Right renal pelvis (tissue), 4 donors: ENCODE measurements at regions not wholly inside any gene's neighbourhood (a gene's known extent, or its start where the extent isn't known, plus 50 kb on each side); places are given as distances from the start of the nearest gene placed in this dataset.
"Not testable (repeated sequence)": the region's sequence is repeated elsewhere in the genome, so short reads cannot be mapped to it uniquely, and the experiment has no call there.

Experiments
- DNase-seq, 4 donors: peaks; one replicate each; pipeline ENCODE4 v3.0.0-alpha.2; 2013; ENCODE audit warnings: low read depth in 4 of 4, low spot score in 3 of 4, missing footprints in 1 of 4

DNA sequence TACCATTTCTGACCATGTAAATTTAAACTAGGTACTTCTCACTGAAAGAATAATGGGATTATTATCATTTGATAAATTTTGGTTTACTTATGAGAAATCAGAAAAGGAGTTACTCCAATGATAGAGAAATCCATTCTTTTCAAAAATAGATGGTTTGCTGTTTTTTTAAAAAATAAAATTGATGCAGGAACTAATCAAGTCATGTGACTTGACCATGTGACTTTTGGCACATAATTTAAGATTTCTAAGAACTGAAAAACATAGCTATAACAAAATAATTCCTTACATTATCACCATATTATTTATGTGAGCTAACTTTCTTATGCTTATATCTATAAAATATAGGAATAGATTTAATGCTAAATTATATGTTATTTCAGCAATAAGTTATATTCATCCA lies 247.1 kb upstream of the FIGN start:
- DNase-seq = no peak

DNA sequence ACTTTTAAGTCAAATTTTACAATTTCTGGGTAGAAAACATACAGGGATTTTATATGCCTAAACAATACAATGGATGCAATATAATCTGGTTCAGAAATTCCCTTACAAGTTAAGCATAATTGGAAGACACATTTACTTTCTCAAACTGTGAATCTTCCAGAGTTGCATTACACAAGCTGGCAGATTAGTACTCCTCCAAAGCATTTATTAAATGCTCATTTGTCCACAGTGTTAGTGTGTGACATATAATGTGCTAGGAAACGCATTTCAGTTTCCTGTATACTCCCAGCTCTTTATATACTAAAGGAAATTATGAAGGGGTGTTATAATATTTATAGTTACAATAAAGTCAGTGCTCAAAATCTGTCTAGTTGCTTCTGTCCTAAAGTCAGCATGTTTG lies 239.0 kb upstream of the FIGN start:
- no peak for DNase-seq

DNA sequence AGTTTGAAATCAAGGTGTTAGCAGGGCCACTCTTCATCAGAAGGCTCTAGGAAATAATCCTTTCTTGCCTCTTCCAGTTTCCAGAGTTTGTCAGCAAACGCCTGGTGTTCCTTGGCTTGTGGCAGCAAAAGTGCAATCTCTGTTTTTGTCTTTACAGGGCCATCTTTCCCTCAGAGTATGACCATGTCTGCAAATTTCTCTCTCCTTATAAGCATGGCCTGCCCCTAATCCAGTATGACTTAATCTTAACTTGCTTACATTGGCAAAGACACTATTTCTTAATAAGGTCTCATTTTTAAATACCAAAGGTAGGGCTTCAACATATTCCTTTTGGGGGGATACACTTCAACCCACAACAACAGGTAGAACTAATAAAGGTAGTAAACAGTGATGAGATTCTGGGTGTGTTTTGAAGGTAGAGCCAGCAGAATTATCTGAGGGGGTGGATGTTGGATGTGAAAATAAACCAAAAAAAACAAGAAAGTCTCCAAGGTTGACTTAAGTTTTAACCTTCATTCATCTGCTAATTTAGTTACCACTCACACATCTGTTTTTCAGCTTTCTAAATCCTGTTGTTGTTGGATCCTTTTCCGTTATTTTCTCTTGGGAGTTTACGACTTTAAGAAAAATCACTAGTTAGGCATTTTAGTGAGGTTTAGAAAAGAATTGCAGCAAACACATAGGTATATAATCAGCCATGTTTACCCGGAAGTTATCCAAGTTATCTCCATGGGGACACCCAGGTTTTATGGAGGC lies 234.4 kb upstream of the FIGN start:
- DNase-seq = no peak

DNA sequence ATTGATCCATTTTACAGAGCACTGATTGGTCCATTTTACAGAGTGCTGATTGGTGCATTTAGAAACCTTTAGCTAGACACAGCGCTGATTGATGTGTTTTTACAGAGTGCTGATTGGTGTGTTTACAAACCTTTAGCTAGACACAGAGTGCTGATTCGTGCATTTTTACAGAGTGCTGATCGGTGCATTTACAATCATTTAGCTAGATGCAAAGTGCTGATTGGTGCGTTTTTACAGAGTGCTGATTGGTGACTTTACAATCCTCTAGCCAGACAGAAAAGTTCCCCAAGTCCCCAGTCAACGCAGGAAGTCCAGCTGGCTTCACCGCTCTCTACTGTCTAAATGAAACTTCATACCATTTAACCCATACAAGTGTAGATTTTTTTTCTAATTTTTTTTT lies 228.5 kb upstream of the FIGN start:
- not testable (repeated sequence) for DNase-seq

DNA sequence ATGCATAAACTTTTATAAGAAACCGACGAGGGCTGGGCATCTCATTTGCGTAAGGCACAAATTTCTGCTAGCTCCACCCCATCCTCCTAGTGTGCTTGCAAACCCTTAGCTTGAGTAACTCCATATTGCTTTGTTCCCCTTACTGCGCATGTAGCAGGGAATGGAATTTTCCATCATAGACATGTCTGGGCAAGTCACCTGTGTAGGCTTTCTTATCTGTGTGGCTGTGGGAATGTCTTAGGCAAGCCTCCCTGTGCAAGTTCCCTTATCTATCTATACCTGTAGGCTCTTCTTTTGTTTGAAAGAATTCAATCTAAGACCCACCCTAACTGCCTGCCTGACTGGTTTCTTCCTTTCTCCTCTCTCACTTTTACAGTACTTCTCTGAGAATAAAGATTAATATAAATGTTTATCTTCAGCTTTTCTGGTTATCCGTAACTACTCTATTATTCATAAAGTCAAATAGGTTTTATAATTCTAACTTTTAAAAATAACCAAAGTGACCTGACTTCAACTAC lies 217.6 kb upstream of the FIGN start:
- DNase-seq = no peak

DNA sequence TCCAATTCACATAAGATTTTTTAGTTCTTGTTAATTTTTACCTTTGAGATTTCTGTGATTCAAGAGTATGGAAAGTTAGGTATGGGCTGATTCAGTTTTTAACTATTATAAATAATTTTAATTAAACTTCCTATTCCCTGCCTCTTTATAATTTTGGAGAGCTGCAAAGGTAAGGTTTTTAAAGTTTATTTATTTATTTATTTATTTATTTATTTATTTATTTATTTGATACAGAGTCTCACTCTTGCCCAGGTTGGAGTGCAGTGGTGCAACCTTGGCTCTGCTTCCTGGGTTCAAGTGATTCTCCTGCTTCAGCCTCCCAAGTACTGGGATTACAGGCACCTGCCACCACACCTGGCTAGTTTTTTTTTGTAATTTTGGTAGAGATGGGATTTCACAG lies 215.5 kb upstream of the FIGN start:
- DNase-seq = no peak

DNA sequence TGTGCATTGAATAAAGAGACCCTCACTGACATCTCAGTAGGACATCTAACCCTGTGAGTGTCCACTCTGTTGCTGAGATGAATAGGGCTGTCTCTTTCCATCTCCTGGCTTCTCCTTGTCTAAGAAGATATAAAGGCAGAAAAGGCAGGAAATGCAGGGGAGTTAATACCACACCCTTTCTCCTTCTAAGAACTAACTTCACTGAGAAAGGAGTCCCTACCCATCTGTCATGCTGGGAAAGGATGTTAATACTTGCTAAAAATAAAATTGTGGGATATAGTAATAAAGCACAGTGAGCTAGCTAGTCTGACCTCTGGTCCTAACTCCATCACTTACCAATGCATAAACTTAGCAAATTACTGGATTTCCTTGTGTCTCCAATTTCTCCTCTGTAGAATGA lies 213.9 kb upstream of the FIGN start:
- DNase-seq = no peak

DNA sequence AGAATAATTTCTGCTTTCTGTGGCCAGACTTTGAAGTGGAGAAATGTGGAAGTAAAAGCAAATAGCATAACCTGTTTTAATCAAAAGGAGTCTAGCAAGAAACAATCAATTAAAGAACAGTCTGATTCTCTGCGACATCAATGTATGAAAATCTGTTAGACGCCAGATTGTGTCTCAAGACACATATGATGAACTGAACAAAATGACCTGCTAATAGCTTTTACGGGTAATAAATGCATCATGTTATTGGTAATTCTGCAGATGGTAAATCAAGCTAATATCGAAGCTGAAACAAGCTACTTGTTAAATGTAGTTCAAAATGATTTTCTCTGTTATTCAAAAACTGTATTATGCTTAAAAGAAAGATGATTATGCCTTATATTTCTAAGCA lies 208.5 kb upstream of the FIGN start:
- no peak for DNase-seq

DNA sequence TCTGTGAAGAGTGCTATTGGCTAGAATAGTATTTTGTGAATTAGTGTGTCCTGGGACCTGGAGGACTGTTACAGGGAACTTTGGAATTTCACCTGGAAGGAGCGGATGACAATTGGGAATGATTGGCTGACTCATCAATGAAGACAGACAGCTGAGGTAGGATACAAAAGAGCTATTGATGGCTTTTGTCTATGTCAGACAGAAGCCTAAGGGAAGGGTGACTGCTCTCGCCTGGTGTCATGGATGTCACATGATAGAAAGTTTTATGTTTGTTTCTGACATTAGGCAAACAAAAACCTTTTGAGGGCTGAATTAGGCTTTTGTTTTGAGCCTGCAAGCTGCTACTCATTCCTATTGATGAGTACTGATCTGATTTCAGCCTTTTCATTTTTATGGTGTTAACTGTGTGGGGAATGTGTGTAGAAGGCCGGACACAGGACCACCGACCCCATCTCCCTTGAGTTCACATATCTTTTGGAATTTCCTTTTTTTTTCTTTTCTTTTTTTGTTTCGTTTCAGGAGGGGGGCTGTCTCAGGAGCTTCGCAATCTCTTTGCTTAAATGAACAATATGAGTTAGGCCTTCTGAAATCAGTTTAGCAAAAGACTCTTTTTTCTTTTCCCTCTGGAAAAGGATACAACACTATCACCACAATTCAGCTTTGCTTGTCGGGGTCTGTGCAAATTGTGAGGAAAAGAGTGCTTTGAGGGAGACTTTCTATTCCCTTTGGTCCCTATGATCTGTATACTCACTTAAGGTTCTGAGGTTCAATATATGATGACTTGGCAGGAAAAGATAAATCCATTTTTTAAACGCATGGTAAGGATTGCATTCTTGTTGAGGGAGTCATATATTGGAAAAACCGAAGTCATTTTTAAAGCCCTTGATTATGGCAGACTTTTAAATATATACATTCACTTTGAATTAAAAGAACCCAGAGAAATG lies 207.9 kb upstream of the FIGN start:
- DNase-seq = no peak

DNA sequence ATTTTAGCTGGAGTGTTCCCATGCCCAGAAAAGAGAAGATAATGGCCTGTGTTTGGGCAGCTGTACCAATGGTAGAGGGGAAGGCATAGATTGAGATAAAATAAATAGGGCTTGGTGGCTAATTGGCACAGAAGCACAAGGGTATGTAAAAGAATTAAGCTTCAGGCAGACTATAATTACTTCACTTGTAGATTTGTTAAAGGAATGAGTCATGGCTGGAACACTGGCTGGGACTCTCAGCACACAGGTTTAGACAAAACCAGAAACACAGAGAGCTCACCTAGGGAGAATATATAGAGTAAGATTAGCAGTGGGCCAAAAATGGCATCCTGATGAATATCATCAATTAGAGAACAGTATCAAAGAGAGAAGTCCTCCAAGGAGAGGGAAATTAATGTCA lies 198.3 kb upstream of the FIGN start:
- DNase-seq = no peak

DNA sequence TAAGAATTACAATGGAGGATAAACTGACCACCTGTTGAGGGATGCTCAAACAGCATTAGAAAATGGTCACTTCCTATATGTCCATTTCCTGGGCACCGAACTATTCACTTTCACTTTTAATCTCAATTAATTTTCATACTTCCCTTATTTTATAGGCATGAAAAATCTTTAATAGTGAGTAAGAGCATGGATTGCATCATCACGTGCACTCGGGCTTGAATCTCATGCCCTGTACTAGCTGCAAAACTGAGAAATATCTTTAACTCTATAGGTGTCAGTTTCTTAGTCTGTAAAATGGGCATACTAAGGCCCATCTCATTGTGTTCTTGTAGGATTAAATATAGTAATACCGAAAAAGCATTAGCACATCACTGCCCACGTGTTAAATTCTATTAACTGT lies 183.9 kb upstream of the FIGN start:
- no peak for DNase-seq

DNA sequence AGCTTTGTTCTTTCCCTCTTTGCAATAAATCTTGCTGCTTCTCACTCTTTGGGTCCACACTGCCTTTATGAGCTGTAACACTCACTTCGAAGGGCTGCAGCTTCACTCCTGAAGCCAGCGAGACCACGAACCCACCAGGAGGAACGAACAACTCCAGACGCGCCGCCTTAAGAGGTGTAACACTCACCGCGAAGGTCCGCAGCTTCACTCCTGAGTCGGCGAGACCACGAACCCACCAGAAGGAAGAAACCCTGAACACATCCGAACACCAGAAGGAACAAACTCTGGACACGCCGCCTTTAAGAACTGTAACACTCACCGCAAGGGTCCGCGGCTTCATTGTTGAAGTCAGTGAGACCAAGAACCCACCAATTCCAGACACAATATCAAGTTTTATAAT lies 178.7 kb upstream of the FIGN start:
- DNase-seq = not testable (repeated sequence)

DNA sequence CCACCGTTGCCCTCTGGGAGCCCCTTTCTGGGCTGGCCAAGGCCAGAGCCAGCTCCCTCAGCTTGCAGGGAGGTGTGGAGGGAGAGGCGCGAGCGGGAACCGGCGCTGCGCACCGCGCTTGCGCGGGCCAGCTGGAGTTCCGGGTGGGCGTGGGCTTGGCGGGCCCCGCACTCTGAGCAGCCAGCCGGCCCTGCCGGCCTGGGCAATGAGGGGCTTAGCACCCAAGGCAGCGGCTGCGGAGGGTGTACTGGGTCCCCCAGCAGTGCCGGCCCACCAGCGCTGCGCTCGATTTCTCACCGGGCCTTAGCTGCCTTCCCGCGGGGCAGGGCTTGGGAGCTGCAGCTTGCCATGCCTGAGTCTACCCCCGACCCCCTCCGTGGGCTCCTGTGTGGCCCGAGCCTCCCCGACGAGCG lies 177.7 kb upstream of the FIGN start:
- DNase-seq = not testable (repeated sequence)

DNA sequence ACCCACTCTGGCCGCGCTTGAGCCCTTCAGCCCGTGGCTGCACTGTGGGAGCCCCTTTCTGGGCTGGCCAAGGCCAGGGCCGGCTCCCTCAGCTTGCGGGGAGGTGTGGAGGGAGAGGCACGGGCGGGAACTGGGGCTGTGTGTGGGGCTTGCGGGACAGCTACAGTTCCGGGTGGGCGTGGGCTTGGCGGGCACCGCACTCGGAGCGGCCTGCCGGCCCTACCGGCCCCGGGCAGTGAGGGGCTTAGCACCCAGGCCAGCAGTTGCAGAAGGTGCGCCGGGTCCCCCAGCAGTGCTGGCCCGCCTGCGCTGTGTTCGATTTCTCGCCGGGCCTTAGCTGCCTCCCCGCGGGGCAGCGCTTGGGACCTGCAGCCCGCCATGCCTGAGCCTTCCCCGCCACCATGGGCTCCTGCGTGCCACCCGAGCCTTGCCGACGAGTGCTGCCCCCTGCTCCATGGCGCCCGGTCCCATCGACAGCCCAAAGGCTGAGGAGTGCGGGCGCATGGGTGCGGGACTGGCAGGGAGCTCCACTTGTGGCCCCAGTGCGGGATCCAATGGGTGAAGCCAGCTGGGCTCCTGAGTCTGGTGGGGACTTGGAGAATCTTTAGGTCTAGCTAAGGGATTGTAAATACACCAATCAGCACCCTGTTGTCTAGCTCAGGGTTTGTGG lies 173.7 kb upstream of the FIGN start:
- no peak for DNase-seq

DNA sequence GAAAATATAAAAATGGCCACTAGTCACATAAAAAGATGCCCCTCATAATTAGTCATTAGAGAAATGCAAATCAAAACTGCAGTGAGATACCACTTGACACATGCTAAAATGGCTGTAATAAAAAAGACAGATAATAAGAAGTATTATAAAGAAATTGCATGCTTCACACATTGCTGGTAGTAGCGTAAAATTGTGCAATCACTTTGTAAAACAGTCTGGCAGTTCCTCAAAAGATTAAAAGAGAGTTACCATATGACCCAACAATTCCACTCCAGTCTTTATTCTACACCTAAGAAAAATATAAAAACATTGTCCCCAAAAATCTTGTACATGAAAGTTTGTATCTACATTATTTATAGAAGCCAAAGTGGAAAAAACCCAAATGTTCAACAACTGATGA lies 170.6 kb upstream of the FIGN start:
- no peak for DNase-seq

DNA sequence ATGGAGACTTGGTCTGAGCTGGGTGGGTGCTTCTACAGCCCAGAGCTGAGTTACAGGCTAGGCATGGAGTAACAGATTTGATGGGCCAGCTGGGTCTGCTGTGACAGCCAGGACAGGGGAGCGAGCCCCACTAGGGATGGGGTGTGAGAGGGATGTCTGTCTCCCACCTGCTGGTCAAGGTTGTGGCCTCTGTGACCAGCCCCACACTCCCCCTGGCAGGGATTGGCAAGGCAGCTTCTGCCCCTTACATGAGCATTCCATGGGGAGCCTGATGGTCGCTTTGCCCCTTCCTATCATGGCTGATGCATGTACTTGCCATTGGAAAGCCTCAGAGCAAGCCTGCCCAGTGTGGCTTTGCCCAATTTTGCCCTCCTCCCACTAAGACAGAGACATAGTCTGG lies 162.0 kb upstream of the FIGN start:
- DNase-seq = no peak

DNA sequence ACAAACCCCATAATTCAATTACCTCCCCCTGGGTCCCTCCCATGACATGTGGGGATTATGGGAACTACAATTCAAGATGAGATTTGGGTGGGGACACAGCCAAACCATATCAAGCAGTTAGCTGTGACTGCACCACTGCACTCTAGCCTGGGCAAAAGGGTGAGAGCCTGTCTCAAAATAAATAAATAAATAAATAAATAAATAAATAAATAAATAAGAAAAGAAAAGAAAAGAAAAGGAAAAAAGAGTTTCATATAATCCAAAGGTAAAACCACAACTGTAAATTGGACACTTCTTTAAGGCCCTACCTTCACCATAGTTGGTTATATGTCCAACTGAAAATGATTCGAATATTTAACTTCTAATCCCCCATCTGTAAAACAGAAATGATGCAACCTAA lies 157.6 kb upstream of the FIGN start:
- not testable (repeated sequence) for DNase-seq

DNA sequence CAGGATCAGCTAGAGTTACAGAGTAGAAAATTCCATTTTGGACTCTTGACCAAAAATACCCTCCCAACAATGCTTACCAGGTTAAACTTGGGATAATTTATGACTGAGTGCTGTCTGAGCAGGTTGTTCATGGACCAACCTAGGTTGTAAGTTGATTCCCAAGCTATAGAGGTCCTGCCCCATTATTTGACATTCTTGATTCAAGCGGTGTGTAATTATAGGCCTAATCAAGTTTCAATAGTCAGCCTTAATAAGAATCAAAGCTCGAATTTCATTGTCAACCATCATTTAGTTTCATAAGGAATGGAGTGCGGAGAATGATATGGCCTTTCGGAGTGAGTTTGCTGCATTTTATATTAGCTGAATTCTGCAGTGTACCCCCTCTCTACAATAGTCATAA lies 152.8 kb upstream of the FIGN start:
- no peak for DNase-seq

DNA sequence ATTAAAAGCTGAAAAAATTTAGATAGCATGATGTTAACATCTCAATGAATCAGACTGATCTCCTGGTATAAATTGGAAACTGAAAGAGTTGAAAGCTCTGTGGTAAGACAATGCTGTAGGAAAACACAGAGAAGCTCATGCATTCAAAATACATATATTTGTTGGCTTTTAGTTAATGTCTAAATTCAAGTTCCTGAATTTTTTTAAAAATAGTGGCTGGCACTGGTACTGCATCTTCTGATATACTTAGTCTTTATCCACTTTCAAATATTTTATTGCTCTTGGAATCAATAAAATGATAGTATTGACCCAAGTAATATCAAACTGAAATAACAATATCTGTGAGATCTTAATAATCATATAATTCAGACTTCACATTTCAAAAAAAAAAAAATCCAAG lies 151.4 kb upstream of the FIGN start:
- no peak for DNase-seq

DNA sequence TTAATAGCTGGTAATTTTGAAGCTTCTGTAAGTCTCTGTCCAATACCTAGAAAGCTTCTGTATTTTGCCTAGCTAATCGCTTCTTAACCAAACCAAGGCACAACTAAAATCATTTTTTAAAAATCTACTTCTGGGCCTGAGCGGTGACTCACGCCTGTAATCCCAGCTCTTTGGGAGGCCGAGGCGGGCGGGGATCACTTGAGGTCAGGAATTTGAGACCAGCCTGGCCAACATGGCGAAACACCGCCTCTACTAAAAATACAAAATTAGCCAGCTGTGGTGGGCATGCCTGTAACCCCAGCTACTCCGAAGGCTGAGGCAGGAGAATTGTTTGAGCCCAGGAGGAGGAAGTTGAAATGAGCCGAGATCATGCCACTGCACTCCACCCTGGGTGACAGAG lies 148.6 kb upstream of the FIGN start:
- no peak for DNase-seq

DNA sequence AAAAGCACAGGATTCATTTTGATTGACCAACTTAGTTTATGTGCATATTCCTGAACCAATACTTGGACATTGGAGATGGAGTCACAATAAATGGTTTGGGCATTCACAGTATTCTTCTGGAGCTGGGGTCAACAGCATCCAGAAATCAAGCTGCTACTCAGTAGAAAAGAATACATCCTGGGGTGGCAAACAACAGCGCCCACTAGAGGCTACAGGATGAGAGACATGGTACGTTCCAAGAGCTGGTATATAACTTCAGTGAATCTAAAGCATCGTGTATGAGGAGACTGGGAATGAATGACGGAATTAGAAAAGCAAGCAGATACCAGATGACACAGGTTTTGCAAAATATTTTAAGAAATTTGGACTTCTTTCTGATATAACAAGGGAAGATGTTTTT lies 142.9 kb upstream of the FIGN start:
- no peak for DNase-seq
